ENCODE measurements at regions not wholly inside any gene's neighbourhood (a gene's known extent, or its start where the extent isn't known, plus 50 kb on each side); places are given as distances from the start of the nearest gene placed in this dataset.

- TF ChIP-seq CTCF (IDR thresholded peaks at IDR 0.05; ENCODE audit: poor library complexity, severe bottlenecking): no peak
- TF ChIP-seq EP300 (conservative IDR thresholded peaks at IDR 0.05; ENCODE audit: poor library complexity, severe bottlenecking): no peak
- TF ChIP-seq RAD21 (conservative IDR thresholded peaks at IDR 0.05): no peak
- no peak for TF ChIP-seq REST (IDR thresholded peaks at IDR 0.05; ENCODE audit: borderline replicate concordance)
- TF ChIP-seq EZH2 (IDR thresholded peaks at IDR 0.05; ENCODE audit: borderline replicate concordance, insufficient read depth, low read length, poor library complexity, severe bottlenecking): no peak
- TF ChIP-seq SMC3 (conservative IDR thresholded peaks at IDR 0.05; ENCODE audit: poor library complexity): no peak
- no peak for TF ChIP-seq POLR2AphosphoS5 (IDR thresholded peaks at IDR 0.05)
Measured at GRCh38 chr3:20573175-20573574, 387.2 kb upstream of the SGO1 start.

Measured in neural cell (in vitro differentiated cells).